D721Med (cell line): ENCODE measurements at regions not wholly inside any gene's neighbourhood (a gene's known extent, or its start where the extent isn't known, plus 50 kb on each side); places are given as distances from the start of the nearest gene placed in this dataset.
"Not testable (repeated sequence)": the region's sequence is repeated elsewhere in the genome, so short reads cannot be mapped to it uniquely, and the experiment has no call there.

Experiments
- DNase-seq: peaks from one replicate; pipeline ENCODE4 v3.0.0; 2011; ENCODE audit warnings: low spot score; ENCODE audit not compliant: insufficient read length
- FAIRE-seq: peaks from 2 replicates; lab custom pipeline; 2011; peaks lifted over from hg19 to GRCh38; lab: Jason Lieb, UNC
- TF ChIP-seq, protein P1 (sequence below): IDR thresholded peaks from 2 replicates; pipeline ENCODE4 v1.5.1; 2012; ENCODE audit warnings: mild to moderate bottlenecking, control low read depth; ENCODE audit not compliant: insufficient read depth; ENCODE audit errors: missing control alignments

DNA sequence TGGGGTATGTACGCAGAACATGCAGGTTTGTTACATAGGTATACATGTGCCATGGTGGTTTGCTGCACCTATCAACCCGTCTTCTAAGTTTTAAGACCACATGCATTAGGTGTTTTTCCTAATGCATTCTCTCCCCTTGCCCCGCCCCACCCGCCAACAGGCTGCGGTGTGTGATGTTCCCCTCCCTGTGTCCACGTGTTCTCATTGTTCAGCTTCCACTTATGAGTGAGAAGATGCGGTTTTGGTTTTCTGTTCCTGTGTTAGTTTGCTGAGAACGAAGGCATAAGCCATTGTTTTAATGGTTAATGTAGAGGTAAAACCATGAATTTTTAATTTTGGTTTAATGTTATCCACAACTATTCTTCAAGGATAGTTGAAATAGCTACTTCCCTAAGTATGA, 346.8 kb upstream of the EPHA6 start:
- FAIRE-seq = no peak
- DNase-seq = no peak
- TF ChIP-seq, protein P1, sequence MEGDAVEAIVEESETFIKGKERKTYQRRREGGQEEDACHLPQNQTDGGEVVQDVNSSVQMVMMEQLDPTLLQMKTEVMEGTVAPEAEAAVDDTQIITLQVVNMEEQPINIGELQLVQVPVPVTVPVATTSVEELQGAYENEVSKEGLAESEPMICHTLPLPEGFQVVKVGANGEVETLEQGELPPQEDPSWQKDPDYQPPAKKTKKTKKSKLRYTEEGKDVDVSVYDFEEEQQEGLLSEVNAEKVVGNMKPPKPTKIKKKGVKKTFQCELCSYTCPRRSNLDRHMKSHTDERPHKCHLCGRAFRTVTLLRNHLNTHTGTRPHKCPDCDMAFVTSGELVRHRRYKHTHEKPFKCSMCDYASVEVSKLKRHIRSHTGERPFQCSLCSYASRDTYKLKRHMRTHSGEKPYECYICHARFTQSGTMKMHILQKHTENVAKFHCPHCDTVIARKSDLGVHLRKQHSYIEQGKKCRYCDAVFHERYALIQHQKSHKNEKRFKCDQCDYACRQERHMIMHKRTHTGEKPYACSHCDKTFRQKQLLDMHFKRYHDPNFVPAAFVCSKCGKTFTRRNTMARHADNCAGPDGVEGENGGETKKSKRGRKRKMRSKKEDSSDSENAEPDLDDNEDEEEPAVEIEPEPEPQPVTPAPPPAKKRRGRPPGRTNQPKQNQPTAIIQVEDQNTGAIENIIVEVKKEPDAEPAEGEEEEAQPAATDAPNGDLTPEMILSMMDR = no peak

DNA sequence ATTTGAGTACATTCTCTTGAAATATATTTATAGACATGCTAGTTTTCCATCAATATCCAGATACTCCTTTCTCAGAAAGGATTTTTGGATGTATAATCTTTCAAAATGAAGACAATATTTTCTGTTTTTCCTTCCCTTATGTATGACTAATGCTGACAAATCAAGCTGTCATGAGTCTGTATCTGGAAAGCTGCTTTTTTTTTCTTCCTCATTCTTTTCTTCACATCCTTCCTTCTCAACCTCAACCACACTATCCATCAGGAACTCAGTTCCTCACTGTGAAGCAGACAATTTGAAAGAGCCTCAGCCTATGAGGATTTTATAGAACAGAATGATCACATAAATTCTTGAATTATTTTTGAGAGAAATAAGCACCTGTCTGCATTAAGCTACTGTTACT, 335.9 kb upstream of the EPHA6 start:
- FAIRE-seq (no peak), DNase-seq (no peak)
- TF ChIP-seq, protein P1 = no peak

DNA sequence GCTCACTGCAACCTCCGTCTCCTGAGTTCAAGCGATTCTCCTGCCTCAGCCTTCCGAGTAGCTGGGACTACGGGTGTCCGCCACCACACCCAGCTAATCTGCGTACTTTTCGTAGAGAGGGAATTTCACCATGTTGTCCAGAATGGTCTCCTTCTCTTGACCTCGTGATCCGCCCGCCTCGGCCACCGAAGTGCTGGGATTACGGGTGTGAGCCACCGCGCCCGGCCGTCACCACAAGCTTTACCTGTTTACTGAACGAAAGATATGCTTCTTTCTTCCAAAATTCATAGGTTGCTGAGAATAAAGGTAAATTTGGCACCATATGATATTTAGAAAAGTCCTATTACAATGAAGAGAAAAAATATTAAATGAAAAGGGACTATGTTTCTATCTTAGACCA, 333.5 kb upstream of the EPHA6 start:
- DNase-seq (no peak), FAIRE-seq (no peak)
- TF ChIP-seq, protein P1 = no peak

DNA sequence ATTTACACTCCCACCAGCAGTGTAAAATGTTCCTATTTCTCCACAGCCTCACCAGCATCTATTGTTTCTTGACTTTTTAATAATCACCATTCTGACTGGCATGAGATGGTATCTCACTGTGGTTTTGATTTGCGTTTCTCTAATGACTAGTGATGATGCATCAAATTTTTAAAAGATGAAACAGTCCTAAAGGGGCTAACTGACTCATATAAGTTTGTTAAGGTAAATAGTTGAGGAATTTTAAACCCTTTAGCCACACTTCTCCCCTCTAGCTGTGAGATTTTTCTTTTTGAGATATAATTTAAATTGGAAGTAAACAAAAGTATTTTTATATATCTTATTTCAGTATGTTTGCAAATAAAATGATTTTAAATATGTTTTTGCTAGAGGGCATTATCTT, 331.2 kb upstream of the EPHA6 start:
- not testable (repeated sequence) for FAIRE-seq, DNase-seq

DNA sequence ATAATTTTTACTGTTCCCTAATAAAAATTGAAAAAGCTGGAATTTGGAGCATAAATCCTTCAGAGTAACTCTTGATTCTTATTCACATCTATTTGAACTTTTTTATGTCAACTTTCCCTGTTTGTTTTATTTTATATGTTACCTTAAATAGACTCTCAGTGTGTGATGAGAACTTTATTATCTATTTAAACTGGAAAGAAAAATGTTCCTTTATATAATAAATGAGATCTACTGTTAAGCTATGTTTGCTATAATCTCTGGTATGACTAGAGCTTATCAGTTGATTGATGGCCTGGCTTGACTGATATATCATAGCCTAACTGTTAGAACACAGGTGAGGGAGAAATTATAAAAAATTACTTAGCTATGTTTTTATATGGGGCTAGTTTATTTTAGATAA, 330.6 kb upstream of the EPHA6 start:
- TF ChIP-seq, protein P1 = no peak
- DNase-seq (no peak), FAIRE-seq (no peak)

DNA sequence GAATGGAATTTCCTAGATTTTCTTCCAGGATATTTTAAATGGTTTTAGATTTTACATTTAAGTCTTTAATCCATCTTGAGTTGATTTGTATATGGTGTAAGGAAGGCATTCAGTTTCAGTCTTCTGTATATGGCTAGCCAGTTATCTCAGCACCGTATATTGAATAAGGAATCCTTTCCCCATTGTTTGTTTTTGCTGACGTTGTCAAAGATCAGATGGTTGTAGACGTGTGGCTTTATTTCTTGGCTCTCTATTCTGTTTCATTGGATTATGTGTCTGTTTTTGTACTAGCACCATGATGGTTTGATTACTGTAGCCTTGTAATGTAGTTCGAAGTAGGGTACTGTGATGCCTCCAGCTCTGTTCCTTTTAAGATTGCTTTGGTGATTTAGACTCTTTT, 325.7 kb upstream of the EPHA6 start:
- no peak for DNase-seq

DNA sequence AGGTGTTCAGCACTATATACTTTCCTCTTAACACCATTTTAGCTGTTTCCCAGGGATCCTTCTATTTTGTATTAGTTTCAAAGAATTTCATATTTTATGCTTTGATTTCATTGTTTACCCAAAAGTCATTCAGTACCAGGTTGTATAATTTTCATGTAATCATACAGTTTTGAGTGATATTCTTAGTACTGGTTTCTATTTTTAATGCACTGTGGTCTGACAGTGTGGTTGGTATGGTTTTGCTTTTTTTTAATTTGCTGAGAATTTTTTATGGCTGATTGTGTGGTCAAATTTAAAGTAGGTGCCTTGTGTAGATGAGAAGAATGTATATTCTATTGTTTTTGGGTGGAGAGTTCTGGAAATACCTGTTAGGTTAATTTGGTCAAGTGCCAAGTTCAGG, 323.4 kb upstream of the EPHA6 start:
- no peak for FAIRE-seq
- TF ChIP-seq, protein P1 = no peak
- no peak for DNase-seq

More for the DNA sequence above, 325.7 kb upstream of the EPHA6 start:
- no peak for FAIRE-seq
- TF ChIP-seq, protein P1 = no peak

DNA sequence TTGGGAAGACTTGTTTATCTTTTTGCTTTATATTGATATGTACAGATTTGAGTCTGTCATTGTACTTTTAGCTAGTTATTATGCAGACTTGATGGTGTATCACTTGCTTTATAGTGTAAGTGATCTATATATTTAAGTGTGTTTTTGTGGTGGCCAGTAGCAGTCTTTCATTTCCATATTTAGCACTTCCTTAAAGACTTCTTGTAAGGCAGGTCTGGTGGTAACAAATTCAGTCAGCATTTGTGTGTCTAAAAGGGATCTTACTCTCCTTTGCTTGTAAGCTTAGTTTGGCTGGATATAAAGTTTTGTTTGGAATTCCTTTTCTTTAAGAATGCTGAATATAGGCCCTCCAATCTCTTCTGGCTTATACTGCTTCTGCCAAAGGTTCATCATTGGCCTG, 322.5 kb upstream of the EPHA6 start:
- TF ChIP-seq, protein P1 = no peak
- no peak for DNase-seq
- FAIRE-seq = no peak
